IMR-90 (cell line): ENCODE measurements at regions not wholly inside any gene's neighbourhood (a gene's known extent, or its start where the extent isn't known, plus 50 kb on each side); places are given as distances from the start of the nearest gene placed in this dataset.

Experiments
- ATAC-seq: fragments of 200-7000 bp; cut with Tn5 transposase; 2 replicates; pipeline ENCODE4 v1.9.1; 2020; ENCODE audit warnings: low read depth, mild to moderate bottlenecking, moderate library complexity
- BruUV-seq: library from RNA; stranded (reverse); fragments of 400-500 nt; replicated peaks from 2 replicates; lab custom pipeline; 2021; lab: Mats Ljungman, UMichigan
- CTCF ChIA-PET: fragments of 300-600 bp; formaldehyde crosslinking; extraction: SDS; loops from one replicate; lab custom pipeline; 2021; ENCODE audit warnings: antibody characterized with exemption; lab: Yijun Ruan, JAX
- POLR2A ChIA-PET: fragments of 300-600 bp; sonication (Branson Sonifier 250); formaldehyde crosslinking; loops from one replicate; lab custom pipeline; 2022; ENCODE audit warnings: antibody characterized with exemption; ENCODE audit not compliant: unreplicated experiment; lab: Charles Lee
- DNase-seq: peaks from one replicate; pipeline ENCODE4 v3.0.0; 2013
- H2AFZ ChIP-seq: replicated peaks from 2 replicates; pipeline ENCODE3; 2013; ENCODE audit warnings: low read length, mild to moderate bottlenecking; ENCODE audit not compliant: poor library complexity
- H2AK5ac ChIP-seq: 2 replicates; pipeline ENCODE4 v1.6.1; 2013; ENCODE audit warnings: low read depth, low read length, inconsistent platforms
- H2AK9ac ChIP-seq: replicated peaks from 2 replicates; pipeline ENCODE3; 2013; ENCODE audit warnings: mild to moderate bottlenecking, low read depth, low read length, moderate library complexity; ENCODE audit not compliant: poor library complexity
- H2BK120ac ChIP-seq: 2 replicates; pipeline ENCODE4 v1.6.1; 2013; ENCODE audit warnings: low read depth, low read length, inconsistent platforms
- H2BK15ac ChIP-seq: 3 replicates; pipeline ENCODE4 v1.6.1; 2013; ENCODE audit warnings: low read depth, low read length, inconsistent platforms
- H2BK20ac ChIP-seq: 2 replicates; pipeline ENCODE4 v1.6.1; 2013; ENCODE audit warnings: low read depth, mild to moderate bottlenecking, inconsistent platforms, low read length, moderate library complexity
- H2BK5ac ChIP-seq: 2 replicates; pipeline ENCODE4 v1.6.1; 2013; ENCODE audit warnings: mild to moderate bottlenecking, low read depth, low read length, inconsistent platforms; ENCODE audit not compliant: poor library complexity, severe bottlenecking
- H3K14ac ChIP-seq: replicated peaks from 2 replicates; pipeline ENCODE4 v1.6.1; 2013; ENCODE audit warnings: low read depth, low read length, inconsistent platforms
- H3K18ac ChIP-seq: 2 replicates; pipeline ENCODE4 v1.6.1; 2013; ENCODE audit warnings: low read depth, low read length, control low read depth
- H3K23ac ChIP-seq: 2 replicates; pipeline ENCODE4 v1.6.1; 2013; ENCODE audit warnings: low read depth, low read length, inconsistent platforms
- H3K27ac ChIP-seq: 2 replicates; pipeline ENCODE4 v1.5.1; 2013; ENCODE audit warnings: mild to moderate bottlenecking, control low read depth, low read length; ENCODE audit not compliant: insufficient read depth
- H3K27me3 ChIP-seq: 2 replicates; pipeline ENCODE4 v1.6.1; 2013; ENCODE audit warnings: low read length; ENCODE audit not compliant: control insufficient read depth, insufficient read depth
- H3K36me3 ChIP-seq: 2 replicates; pipeline ENCODE4 v1.6.1; 2013; ENCODE audit warnings: low read length, mixed read lengths; ENCODE audit not compliant: control insufficient read depth, insufficient read depth
- H3K4ac ChIP-seq: 2 replicates; pipeline ENCODE4 v1.6.1; 2013; ENCODE audit warnings: low read depth, low read length, inconsistent platforms
- H3K4me1 ChIP-seq: 2 replicates; pipeline ENCODE4 v1.6.1; 2013; ENCODE audit warnings: low read length, mixed read lengths; ENCODE audit not compliant: control insufficient read depth, insufficient read depth
- H3K4me2 ChIP-seq: 2 replicates; pipeline ENCODE4 v1.6.1; 2013; ENCODE audit warnings: low read depth, mild to moderate bottlenecking, control low read depth, low read length, moderate library complexity
- H3K4me3 ChIP-seq: 2 replicates; pipeline ENCODE4 v1.5.1; 2013; ENCODE audit warnings: low read depth, mild to moderate bottlenecking, control low read depth, low read length, moderate library complexity; ENCODE audit not compliant: insufficient read depth
- H3K56ac ChIP-seq: 2 replicates; pipeline ENCODE4 v1.6.1; 2013; ENCODE audit warnings: low read length, inconsistent platforms; ENCODE audit not compliant: insufficient read depth; ENCODE audit errors: extremely low read depth
- H3K79me1 ChIP-seq, 2 experiments: 2 replicates each; pipeline ENCODE4 v1.6.1; 2013; ENCODE audit warnings: low read length in 2 of 2, inconsistent platforms in 1 of 2, low read depth in 1 of 2
- H3K9ac ChIP-seq: 2 replicates; pipeline ENCODE4 v1.6.1; 2013; ENCODE audit warnings: low read depth, low read length, control low read depth
- H3K9me1 ChIP-seq: 2 replicates; pipeline ENCODE4 v1.6.1; 2013; ENCODE audit warnings: low read length, inconsistent platforms; ENCODE audit not compliant: insufficient read depth
- H3K9me3 ChIP-seq: 2 replicates; pipeline ENCODE4 v1.6.1; 2013; ENCODE audit warnings: low read length; ENCODE audit not compliant: control insufficient read depth, insufficient read depth
- H4K20me1 ChIP-seq: 2 replicates; pipeline ENCODE4 v1.6.1; 2013; ENCODE audit warnings: low read length, inconsistent platforms; ENCODE audit not compliant: insufficient read depth
- H4K5ac ChIP-seq: 2 replicates; pipeline ENCODE4 v1.6.1; 2013; ENCODE audit warnings: mild to moderate bottlenecking, low read depth, low read length, control low read depth
- H4K8ac ChIP-seq, 2 experiments: 2 replicates each; pipeline ENCODE4 v1.6.1; 2013; ENCODE audit warnings: low read depth in 2 of 2, low read length in 2 of 2, control low read depth in 1 of 2, inconsistent platforms in 1 of 2
- H4K91ac ChIP-seq: 2 replicates; pipeline ENCODE4 v1.6.1; 2013; ENCODE audit warnings: low read depth, low read length, inconsistent platforms; ENCODE audit not compliant: insufficient read depth
- BHLHE40 ChIP-seq: fragments of 150-350 bp; IDR thresholded peaks from 2 replicates; pipeline ENCODE4 v1.6.1; 2016; ENCODE audit warnings: mild to moderate bottlenecking, low read depth, low read length
- CEBPB ChIP-seq: IDR thresholded peaks from 2 replicates; pipeline ENCODE4 v1.6.1; 2012; ENCODE audit warnings: low read depth, low read length, improper control_type of control experiment
- CHD1 ChIP-seq: IDR thresholded peaks from 2 replicates; pipeline ENCODE4 v1.6.1; 2012; ENCODE audit warnings: low read depth, low read length, improper control_type of control experiment
- CTCF ChIP-seq: conservative IDR thresholded peaks from 2 replicates; pipeline ENCODE4 v1.5.1; 2012; ENCODE audit warnings: mild to moderate bottlenecking, low read depth, low read length, improper control_type of control experiment
- ELK1 ChIP-seq: fragments of 150-350 bp; IDR thresholded peaks from 2 replicates; pipeline ENCODE4 v1.6.1; 2016; ENCODE audit warnings: low read depth, mild to moderate bottlenecking, low read length, moderate library complexity, borderline replicate concordance
- FOS ChIP-seq: fragments of 150-350 bp; IDR thresholded peaks from 2 replicates; pipeline ENCODE4 v1.6.1; 2016; ENCODE audit warnings: low read depth, low read length
- MAFK ChIP-seq: IDR thresholded peaks from 2 replicates; pipeline ENCODE4 v1.6.1; 2012; ENCODE audit warnings: low read depth, low read length, improper control_type of control experiment
- MAZ ChIP-seq: IDR thresholded peaks from 2 replicates; pipeline ENCODE4 v1.6.1; 2012; ENCODE audit warnings: low read depth, mild to moderate bottlenecking, low read length, improper control_type of control experiment, moderate library complexity, borderline replicate concordance
- MXI1 ChIP-seq: IDR thresholded peaks from 2 replicates; pipeline ENCODE4 v1.6.1; 2012; ENCODE audit warnings: low read depth, mild to moderate bottlenecking, low read length, moderate library complexity, borderline replicate concordance
- NFE2L2 ChIP-seq: fragments of 150-350 bp; IDR thresholded peaks from 2 replicates; pipeline ENCODE4 v1.6.1; 2016; ENCODE audit warnings: low read depth, mild to moderate bottlenecking, low read length
- POLR2A ChIP-seq: IDR thresholded peaks from 2 replicates; pipeline ENCODE4 v1.6.1; 2012; ENCODE audit warnings: mild to moderate bottlenecking, low read depth, low read length
- RAD21 ChIP-seq: IDR thresholded peaks from 2 replicates; pipeline ENCODE4 v1.6.1; 2012; ENCODE audit warnings: low read length, improper control_type of control experiment
- RCOR1 ChIP-seq: IDR thresholded peaks from 2 replicates; pipeline ENCODE4 v1.6.1; 2012; ENCODE audit warnings: mild to moderate bottlenecking, low read length, improper control_type of control experiment; ENCODE audit not compliant: insufficient replicate concordance
- RFX5 ChIP-seq: IDR thresholded peaks from 2 replicates; pipeline ENCODE4 v1.8.0; 2012; ENCODE audit warnings: low read depth, mild to moderate bottlenecking, low read length, moderate library complexity
- SMC3 ChIP-seq: fragments of 150-350 bp; IDR thresholded peaks from 2 replicates; pipeline ENCODE4 v1.6.1; 2016; ENCODE audit warnings: low read depth, mild to moderate bottlenecking, antibody characterized with exemption, low read length, moderate library complexity
- USF2 ChIP-seq: fragments of 150-350 bp; IDR thresholded peaks from 2 replicates; pipeline ENCODE4 v1.6.1; 2017; ENCODE audit warnings: mild to moderate bottlenecking, antibody characterized with exemption, low read length, low read depth
- WGBS, 2 experiments: methylation state at CpG; one replicate each; pipeline versions ENCODE4 v1.1.5 to v1.1.7; 2013; ENCODE audit warnings: missing lambda C conversion rate in 2 of 2; ENCODE audit not compliant: insufficient read length in 1 of 2; ENCODE audit errors: extremely low coverage in 2 of 2; 5-methylcytosine and 5-hydroxymethylcytosine counted together
- dilution Hi-C: fragments of 300-500 bp; cut with HindIII; formaldehyde crosslinking; loops from one replicate; pipeline ENCODE4 v1.14.3; 2018; ENCODE audit warnings: low sequenced_read_pairs; ENCODE audit not compliant: unreplicated experiment
- in situ Hi-C: fragments of 300-500 bp; cut with MboI; formaldehyde crosslinking; loops from 3 replicates; pipeline ENCODE4 v1.14.3; 2019; ENCODE audit warnings: low sequenced_read_pairs, inconsistent platforms, mixed read lengths
- intact Hi-C: fragments of 100-400 bp; cut with micrococcal nuclease; formaldehyde crosslinking; loops from 2 replicates; pipeline ENCODE4 v1.10.0; 2022

GRCh38 chr4:57993944-57994343, 883.8 kb upstream of the IGFBP7 start:
- Histone ChIP-seq H3K4me2 (no peak overlapping the region), H3K23ac (no peak overlapping the region), H3K18ac (no peak overlapping the region), H3K4me1 (no peaks in the 10 kb centered on the region), H3K4ac (no peak overlapping the region), H3K4me3 (no peak overlapping the region), H3K27me3 (no peaks in the 10 kb centered on the region), H2AK9ac (no peak overlapping the region), H4K5ac (no peak overlapping the region), H4K8ac (no peak overlapping the region), H3K9me1 (no peaks in the 10 kb centered on the region), H2BK5ac (no peak overlapping the region), H3K79me1 (no peaks in the 10 kb centered on the region), H4K20me1 (no peaks in the 10 kb centered on the region), H3K56ac (no peak overlapping the region), H3K9ac (no peak overlapping the region), H3K9me3 (no peaks in the 10 kb centered on the region), H3K27ac (no peak overlapping the region), H2BK15ac (no peak overlapping the region), H2BK120ac (no peak overlapping the region), H2AK5ac (no peak overlapping the region), H2AFZ (no peak overlapping the region), H3K14ac (no peak overlapping the region), H3K36me3 (no peaks in the 10 kb centered on the region), H2BK20ac (no peak overlapping the region), H4K91ac (no peak overlapping the region)
- ChIA-PET POLR2A (no interaction called here), CTCF (no interaction called here)
- BruUV-seq, result no TSS peak
- in situ Hi-C loops, result no loop called here
- 0% methylated on average over 1 of the region's 2 CpGs; no CpG with 5 or more reads in 1 of the 2 experiments for WGBS, 2 experiments
- ATAC-seq (no peak), DNase-seq (no peak)
- TF ChIP-seq CTCF, result no peak
- TF ChIP-seq FOS, result no peak
- no peak for TF ChIP-seq CHD1
- TF ChIP-seq POLR2A, result no peak
- TF ChIP-seq RAD21, result no peak
- no peak for TF ChIP-seq MAFK
- TF ChIP-seq USF2, result no peak
- TF ChIP-seq ELK1, result no peak
- TF ChIP-seq MXI1, result no peak
- TF ChIP-seq BHLHE40, result no peak
- no peak for TF ChIP-seq MAZ
- TF ChIP-seq SMC3, result no peak
- no peak for TF ChIP-seq RFX5
- no peak for TF ChIP-seq NFE2L2
- no peak for TF ChIP-seq CEBPB
- no peak for TF ChIP-seq RCOR1
- intact Hi-C loops, result no loop called here
- dilution Hi-C loops, result no loop called here
